H7 (cell line): ENCODE measurements at regions not wholly inside any gene's neighbourhood (a gene's known extent, or its start where the extent isn't known, plus 50 kb on each side); places are given as distances from the start of the nearest gene placed in this dataset.

Experiments used
- DNase-seq: peaks from one replicate; pipeline ENCODE4 v3.0.0; 2012
- H3K27me3 ChIP-seq: 2 replicates; pipeline ENCODE4 v1.6.0; 2011; ENCODE audit warnings: mild to moderate bottlenecking, low read length; ENCODE audit not compliant: control insufficient read depth, insufficient read depth
- H3K36me3 ChIP-seq: replicated peaks from 2 replicates; pipeline ENCODE4 v1.5.1; 2011; ENCODE audit warnings: low read length; ENCODE audit not compliant: control insufficient read depth, insufficient read depth
- H3K4me3 ChIP-seq: 2 replicates; pipeline ENCODE4 v1.5.1; 2011; ENCODE audit warnings: low read depth, mild to moderate bottlenecking, control low read depth, low read length, moderate library complexity; ENCODE audit not compliant: insufficient read depth

DNA sequence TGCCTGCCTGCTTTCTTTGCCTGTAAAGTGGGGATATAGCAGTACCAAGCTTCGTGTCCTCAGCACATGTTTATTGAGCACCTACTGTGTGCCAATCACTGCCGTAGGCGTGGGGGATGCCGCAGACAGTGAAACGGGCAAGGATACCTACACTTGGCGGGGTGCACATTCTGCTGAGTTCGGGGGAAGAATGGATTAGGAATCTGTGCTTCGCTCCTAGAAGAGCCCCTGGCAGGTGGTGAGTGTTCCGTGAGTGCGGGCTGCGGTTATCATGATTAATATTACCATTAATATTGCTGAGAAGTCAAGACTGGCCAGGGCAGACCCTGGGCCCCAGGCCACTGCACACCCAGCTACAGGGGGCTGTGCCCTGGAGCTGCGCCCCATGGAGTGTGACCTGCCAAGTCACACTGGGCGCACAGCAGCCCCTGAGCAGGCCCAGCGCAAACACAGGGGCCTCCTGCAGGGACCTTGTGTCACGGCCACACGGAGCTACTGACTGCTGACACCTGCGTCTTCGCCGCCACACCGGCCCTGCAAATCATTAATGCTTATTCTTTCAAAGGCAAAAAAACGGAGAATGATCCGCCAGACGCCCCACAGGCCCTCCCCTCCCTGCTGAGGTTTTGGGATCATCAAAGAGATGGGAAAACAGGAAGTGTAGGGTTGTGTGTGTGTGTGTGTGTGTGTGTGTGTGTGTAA is 213.4 kb upstream of the GSE1 start:
- H3K4me3 ChIP-seq: no peak overlapping the region
- H3K27me3 ChIP-seq: no peaks in the 10 kb centered on the region
- no peaks in the 10 kb centered on the region for H3K36me3 ChIP-seq
- no peak for DNase-seq

DNA sequence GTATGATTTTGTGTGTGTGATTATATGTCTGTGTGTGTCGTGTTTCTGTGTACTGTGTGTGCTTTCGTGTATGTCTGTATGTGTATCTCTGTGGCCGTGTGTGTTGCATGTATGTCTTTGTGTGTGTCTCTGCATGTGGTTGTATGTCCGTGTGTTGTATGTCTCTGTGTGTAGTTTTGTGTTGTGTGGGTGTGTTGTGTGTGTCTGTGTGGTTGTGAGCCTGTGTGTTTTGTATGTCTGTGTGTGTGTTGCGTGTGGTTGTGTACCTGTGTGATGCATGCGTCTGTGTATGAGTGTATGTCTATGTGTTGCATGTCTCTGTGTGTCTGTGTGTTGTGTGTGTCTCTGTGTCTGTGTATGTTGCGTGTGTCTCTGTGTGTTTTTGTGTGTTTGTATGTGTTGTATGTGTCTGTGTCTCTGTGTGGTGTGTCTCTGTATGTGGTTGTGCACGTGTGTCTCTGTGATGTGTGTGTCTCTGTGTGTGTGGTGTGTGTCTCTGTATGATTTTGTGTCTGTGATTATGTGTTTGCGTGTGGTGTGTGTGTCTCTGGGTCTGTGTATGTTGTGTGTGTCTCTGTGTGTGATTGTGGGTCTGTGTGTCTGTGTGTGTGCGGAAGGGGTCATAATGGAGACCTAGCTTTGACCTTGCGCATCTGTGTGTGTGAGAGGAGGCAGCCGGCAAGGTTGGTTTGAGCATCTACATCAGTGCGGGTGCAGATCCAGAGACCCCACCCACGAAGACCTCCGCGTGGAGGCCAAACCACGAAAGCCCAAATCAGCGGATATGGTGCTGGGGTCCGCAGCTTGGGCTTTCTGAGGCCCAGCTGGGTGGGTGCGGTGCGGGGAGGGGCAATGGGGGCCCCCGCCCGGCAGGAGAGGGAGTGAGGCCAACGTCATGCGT is 212.6 kb upstream of the GSE1 start:
- H3K27me3 ChIP-seq: no peaks in the 10 kb centered on the region
- DNase-seq: no peak
- H3K36me3 ChIP-seq: no peaks in the 10 kb centered on the region
- no peak overlapping the region for H3K4me3 ChIP-seq

DNA sequence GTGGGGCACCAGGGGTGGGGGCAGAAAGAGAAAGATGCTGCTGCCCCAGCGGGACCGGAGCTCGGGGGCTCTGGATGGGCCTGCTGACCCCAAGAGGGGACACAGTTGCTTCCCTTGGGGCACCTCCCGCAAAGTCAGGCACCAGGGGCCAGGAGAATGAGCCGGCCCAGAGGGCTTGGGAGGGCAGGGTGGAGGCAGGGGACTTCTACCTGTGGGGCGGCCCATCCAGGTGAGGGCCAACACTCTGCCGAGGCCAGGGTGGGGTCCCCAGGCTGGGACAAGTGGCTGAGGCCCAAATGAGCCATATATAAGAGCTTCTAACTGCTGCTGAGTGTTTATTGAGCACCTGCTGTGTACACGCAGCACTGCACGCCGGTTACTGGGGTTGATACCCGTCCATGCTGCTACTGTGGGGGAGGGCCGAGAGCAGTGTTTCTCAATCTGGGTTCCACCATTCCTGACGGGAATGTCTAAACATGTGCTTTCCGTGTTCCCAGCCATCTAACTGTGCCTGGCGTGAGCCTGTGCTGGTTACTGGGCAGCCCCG is 211.7 kb upstream of the GSE1 start:
- H3K27me3 ChIP-seq: no peaks in the 10 kb centered on the region
- H3K4me3 ChIP-seq: no peak overlapping the region
- DNase-seq: no peak
- no peaks in the 10 kb centered on the region for H3K36me3 ChIP-seq

DNA sequence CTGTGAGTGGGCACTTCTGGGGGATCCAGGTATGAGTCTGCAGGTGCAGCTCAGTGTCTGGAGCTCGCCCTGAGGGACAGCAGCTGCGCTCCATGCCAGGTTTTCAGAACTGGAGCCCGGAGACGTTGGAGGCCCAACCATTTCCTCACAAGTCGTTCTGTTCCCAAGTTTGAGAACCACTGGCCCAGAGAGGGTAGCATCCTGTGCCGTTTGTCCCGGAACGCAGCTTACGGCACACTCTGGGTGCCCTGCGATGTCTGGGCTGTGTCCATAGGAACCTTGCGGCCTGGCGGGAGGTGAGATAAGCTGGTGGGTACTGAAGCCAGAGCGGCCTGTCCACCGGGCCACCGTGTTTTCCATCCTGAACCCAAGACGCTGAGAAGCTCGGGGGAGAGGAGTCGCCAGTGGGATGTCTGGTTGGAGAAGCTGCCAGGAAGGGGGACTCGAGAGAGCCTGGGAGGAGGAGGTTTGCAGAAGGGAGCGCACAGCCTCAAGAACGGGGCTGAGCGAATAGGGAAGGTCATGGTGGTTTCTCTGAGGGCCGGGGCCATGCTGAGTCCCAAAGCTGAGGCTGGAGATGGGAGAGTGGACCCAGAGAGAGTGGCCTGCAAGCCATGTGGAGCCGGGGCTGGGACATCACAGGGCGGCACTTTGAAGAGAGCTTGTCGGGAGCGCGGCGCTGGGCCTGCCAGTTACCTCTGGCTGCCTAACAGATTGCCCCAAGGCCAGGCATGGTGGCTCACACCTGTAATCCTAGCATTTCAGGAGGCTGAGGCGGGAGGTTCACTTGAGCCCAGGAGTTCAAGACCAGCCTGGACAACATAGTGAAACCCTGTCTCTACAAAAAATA is 211.0 kb upstream of the GSE1 start:
- Histone ChIP-seq H3K36me3 (no peaks in the 10 kb centered on the region), H3K4me3 (no peak overlapping the region), H3K27me3 (no peaks in the 10 kb centered on the region)
- no peak for DNase-seq

DNA sequence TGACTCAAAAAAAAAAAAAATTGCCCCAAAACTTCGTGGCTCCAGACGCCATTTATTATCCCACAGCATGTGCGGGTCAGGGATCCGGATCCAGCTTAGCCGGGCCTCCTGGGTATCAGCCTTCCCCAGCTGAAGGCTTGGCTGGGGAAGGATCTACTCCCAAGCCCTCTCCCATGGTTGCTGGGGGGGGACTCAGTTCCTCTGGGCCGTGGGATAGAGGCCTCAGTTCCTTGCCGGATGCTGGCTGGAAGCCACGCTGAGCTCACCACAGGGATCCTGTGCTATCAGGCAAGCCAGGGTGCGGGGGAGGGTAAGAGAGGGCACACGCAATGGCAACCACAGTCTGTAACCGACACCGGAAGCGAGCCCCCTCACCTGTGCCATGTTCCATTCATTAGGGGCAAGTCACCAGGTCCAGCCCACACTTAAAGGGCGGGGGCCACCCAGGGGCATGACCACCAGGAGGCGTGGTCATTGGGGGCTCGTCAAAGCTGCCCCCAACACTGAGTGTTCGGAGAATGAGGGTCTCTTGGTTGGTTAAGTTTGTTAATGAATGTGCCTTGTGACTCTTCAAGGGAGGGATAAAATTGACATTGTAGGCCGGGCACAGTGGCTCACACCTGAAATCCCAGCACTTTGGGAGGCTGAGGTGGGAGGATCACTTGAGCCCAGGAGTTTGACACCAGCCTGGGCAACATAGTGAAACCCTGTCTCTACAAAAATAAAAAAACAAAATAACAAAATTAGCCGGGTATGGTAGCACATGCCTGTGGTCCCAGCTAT is 210.0 kb upstream of the GSE1 start:
- peak; percentile 80 for DNase-seq
- no peaks in the 10 kb centered on the region for H3K36me3 ChIP-seq
- H3K4me3 ChIP-seq: no peak overlapping the region
- no peaks in the 10 kb centered on the region for H3K27me3 ChIP-seq

DNA sequence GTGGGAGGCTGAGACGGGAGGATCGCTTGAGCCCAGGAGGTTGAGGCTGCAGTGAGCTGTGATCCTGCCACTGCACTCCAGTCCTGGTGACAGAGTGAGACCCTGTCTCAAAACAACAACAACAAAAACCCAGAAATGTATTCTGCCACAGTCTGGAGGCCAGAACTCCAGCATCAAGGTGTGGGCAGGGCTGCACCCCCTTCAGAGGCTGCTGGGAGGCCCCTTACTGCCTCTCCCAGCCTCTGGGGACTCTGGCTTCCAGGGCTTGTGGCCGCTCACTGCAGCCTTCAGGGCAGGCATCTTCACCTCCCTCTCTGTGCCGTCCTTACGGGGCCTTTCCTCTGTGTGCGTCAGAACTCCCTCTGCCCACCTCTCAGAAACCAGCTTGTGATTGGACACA is 209.4 kb upstream of the GSE1 start:
- no peak for DNase-seq
- no peak overlapping the region for H3K4me3 ChIP-seq
- no peaks in the 10 kb centered on the region for H3K36me3 ChIP-seq
- no peaks in the 10 kb centered on the region for H3K27me3 ChIP-seq

DNA sequence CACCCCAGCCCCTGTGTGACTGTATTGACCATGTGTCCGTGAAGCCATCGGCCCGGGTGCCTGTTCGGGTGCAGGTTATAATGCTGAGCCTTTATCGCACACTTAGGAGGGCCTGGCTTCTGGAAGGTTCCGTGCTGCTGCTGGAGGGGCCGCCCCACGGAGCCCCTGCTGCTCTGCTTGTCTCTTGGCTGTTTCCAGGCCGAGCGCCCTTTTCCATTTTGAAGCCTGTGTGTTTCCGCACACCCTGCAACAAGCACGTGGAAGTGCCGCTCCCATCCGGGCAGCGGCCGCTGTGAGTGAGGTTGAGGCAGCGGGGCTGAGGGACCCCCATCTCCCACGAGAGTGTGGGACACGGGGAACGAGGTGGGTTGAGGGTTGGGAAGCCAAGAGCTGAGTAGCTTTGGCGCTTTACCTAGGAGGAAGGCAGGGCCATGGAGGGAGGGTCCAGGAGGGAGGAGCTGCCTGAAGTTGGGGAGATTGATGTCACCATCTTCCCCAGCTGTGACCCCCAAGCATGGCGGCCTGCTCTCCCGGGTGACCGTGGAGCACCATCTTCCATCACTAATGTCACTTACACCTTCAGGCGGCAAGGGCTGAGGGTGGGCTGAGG is 200.1 kb upstream of the GSE1 start:
- H3K4me3 ChIP-seq: no peak overlapping the region
- no peaks in the 10 kb centered on the region for H3K36me3 ChIP-seq
- no peaks in the 10 kb centered on the region for H3K27me3 ChIP-seq
- no peak for DNase-seq

DNA sequence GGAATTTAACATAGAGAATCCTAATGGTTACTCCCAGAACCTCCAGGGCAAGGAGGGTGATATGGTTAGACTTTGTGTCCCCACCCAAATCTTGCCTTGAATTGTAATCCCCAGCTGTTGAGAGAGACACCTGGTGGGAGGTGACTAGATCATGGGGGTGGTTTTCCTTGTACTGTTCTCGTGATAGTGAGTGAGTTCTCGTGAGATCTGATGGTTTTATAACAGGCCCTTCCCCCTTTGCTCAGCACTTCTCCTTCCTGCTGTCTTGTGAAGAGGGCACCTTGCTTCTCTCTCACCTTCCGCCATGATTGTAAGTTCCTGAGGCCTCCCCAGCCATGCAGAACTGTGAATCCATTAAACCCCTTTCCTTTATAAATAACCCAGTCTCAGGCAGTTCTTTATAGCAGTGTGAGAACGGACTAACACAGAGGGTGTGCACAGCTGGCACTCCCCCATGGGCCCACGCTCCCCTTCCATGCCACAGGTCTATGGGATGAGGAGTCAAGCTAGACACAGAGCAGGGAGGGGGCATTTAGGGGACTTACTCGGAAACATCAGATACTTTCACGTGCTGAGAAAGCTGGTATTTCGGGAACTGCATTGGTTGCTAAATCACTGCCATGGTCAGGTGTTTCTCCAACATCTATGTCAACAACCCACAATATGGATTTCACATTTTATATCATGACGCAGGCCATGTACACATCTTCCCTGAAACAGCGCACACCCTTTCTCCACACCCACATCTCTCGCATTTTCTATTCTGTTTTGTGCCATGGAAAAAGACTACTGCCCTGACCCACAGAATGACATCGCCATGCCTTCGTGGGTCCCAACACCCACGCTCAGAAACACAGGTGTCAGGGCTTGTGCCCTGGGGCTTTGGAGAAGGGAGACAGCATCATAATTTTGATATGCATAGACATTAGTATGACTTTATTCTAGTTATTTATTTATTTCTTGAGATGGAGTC is 199.1 kb upstream of the GSE1 start:
- DNase-seq: no peak
- H3K36me3 ChIP-seq: no peaks in the 10 kb centered on the region

DNA sequence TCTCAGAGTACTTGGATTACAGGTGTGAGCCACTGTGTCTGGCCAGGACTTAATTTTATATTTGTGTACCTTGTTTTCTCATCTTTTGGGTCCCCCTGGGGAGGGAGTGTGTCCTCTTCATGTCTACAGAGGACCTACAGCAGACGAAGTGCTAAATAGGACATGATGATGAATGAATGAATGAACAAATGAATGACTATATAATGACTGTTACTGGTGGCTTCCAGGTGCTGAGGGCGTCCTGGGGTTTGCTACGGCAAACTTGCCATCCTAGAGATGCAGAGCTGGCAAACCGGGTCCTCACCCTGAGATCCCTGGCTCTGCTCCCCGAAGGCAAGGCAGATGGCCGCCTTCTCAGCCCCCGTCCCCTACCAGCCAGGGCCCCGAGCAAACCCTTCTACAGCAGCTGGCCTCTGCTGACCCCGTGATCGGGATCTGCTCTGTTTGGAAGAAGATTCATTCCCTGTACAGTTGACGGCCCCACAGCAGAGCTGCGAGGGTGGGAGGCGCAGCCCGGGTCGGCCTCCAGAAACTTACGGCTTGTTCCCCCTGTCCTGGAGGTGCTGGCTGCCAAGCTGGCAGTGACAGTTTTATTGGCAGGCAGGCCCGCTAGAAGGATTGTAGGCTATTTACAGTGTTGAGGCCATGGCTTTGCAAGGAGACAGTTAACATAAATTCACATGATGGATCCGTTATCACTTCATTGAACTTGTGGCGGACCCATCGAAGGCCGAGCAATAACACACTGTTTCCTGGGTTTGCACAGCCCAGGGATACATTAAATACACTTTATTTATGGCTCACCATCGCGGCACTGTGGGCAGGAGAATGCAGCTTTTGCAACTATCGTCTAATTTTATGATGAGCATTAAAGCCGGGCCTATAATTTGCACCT is 197.7 kb upstream of the GSE1 start:
- Histone ChIP-seq H3K4me3 (no peak overlapping the region), H3K36me3 (no peaks in the 10 kb centered on the region), H3K27me3 (no peaks in the 10 kb centered on the region)
- no peak for DNase-seq

More for the DNA sequence above, 199.1 kb upstream of the GSE1 start:
- Histone ChIP-seq H3K27me3 (no peaks in the 10 kb centered on the region), H3K4me3 (no peak overlapping the region)

DNA sequence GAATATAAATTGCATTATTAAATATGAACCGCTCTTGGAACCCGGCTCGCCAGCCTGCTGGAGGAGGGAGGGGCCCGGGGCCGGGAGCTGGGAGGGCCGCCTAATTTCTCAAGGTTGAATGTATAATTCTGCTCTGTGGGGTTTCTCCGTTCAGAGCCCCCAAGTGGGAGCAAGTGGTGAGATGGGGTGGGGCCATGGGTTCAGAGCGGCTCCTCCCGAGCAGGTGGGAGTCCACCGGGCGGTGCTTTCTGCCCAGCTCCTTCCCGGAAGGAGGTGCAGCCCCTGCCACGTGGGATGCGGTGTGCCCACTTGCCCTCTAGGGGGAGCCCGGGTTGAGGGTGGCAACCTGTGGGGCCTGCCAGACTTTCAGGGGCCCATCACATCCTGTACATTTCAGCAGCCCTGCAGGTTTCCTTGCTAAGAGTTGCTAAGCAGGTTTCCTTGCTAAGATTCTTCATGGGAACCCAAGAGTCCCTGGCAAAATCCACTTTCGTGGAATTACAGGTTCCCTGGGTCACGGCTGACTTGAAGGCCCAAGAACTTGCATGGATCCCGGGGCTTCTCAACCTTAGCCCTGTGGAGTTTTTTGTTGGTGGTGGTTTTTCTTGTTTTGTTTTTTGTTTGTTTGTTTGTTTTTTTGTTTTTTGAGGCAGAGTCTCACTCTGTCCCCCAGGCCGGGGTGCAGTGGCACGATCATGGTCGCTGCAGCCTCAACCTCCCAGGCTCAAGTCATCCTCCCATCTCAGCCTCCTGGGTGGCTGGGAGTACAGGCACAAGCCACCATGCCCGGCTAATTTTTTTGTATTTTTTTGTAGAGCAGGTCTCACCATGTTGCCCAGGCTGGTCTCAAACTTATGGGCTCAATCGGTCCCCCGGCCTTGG is 196.7 kb upstream of the GSE1 start:
- no peaks in the 10 kb centered on the region for H3K27me3 ChIP-seq
- no peak overlapping the region for H3K4me3 ChIP-seq
- DNase-seq: peak; percentile 95
- H3K36me3 ChIP-seq: no peaks in the 10 kb centered on the region

DNA sequence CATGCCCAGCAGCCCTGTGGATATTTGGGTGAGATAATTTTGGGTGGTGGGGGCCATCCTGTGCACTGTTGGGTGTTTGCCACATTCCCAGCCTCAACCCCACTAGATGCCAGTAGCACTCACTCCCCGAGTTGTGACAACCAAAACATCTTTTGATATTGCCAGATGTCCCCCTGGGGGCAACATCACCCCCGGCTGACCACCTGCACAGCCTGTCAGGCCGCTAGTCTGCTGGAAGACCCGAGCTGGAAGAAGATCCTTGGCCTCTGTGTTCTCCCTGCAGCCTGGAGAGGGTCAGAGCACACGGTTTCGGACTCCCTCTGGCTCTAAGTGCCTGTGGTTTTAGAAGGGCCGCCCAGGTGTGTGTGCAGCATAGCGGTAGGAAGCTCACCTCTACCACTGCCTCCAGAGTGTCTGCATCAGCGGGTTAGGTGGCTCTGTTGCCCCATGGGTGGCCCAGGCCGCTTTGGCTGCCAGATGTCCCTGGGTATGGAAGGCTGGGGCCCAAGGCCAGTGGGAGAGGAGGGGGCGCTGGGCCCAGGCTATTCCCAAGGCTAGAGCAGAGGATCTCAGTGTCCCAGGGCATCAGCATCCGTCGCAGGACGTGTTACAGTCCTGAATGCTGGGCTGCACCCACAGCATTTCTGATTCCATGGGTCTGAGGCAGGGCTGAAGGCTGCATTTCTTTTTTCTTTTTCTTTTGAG is 195.8 kb upstream of the GSE1 start:
- Histone ChIP-seq H3K4me3 (no peak overlapping the region), H3K27me3 (no peaks in the 10 kb centered on the region), H3K36me3 (no peaks in the 10 kb centered on the region)
- DNase-seq: no peak
